ENCODE measurements at regions not wholly inside any gene's neighbourhood (a gene's known extent, or its start where the extent isn't known, plus 50 kb on each side); places are given as distances from the start of the nearest gene placed in this dataset.

- no peak for TF ChIP-seq EZH2 (IDR thresholded peaks at IDR 0.05; ENCODE audit: low read length, missing control alignments)
- no peak for TF ChIP-seq CTCF (conservative IDR thresholded peaks at IDR 0.05 in 1 of 2, IDR thresholded peaks at IDR 0.05 in 1 of 2; ENCODE audit: low read depth in 1 of 2, low read length in 2 of 2)
Measured at GRCh38 chr13:111548805-111549204, 228.4 kb downstream of the TEX29 start.
